Keratinocyte (primary cell): ENCODE measurements at regions not wholly inside any gene's neighbourhood (a gene's known extent, or its start where the extent isn't known, plus 50 kb on each side); places are given as distances from the start of the nearest gene placed in this dataset.

Experiments
- DNase-seq: peaks from one replicate; pipeline ENCODE4 v3.0.0-alpha.2; 2011; ENCODE audit warnings: low read depth, missing footprints, low spot score
- FAIRE-seq: peaks from 2 replicates; lab custom pipeline; 2011; peaks lifted over from hg19 to GRCh38; lab: Jason Lieb, UNC
- H2AFZ ChIP-seq: 2 replicates; pipeline ENCODE4 v1.6.0; 2012; ENCODE audit warnings: low read length, control low read depth, inconsistent platforms; ENCODE audit not compliant: control insufficient read depth
- H3K27ac ChIP-seq: 2 replicates; pipeline ENCODE4 v1.5.1; 2011; ENCODE audit warnings: low read length; ENCODE audit not compliant: control insufficient read depth, insufficient read depth
- H3K27me3 ChIP-seq: 3 replicates; pipeline ENCODE4 v1.6.0; 2011; ENCODE audit warnings: low read length; ENCODE audit not compliant: control insufficient read depth, insufficient read depth; ENCODE audit errors: extremely low read depth
- H3K36me3 ChIP-seq, 2 experiments: 2 replicates in 1 of 2; 3 replicates in 1 of 2; pipeline ENCODE4 v1.5.1; 2011; ENCODE audit warnings: low read length in 2 of 2, mild to moderate bottlenecking in 1 of 2; ENCODE audit not compliant: control insufficient read depth in 2 of 2, insufficient read depth in 2 of 2; ENCODE audit errors: extremely low read depth in 1 of 2
- H3K4me1 ChIP-seq: 3 replicates; pipeline ENCODE4 v1.5.1; 2011; ENCODE audit warnings: low read length; ENCODE audit not compliant: control insufficient read depth, insufficient read depth; ENCODE audit errors: extremely low read depth
- H3K4me2 ChIP-seq: 3 replicates; pipeline ENCODE4 v1.6.0; 2011; ENCODE audit warnings: low read depth, low read length; ENCODE audit not compliant: control insufficient read depth, insufficient read depth; ENCODE audit errors: extremely low read depth
- H3K4me3 ChIP-seq, 3 experiments: fragments of 200-600 bp in 1 of 3; sonication (generic) in 1 of 3; 2 replicates in 2 of 3; 3 replicates in 1 of 3; pipeline ENCODE4 v1.5.1; 2011 to 2016; ENCODE audit warnings: low read length in 3 of 3, mild to moderate bottlenecking in 3 of 3, control low read depth in 2 of 3, inconsistent platforms in 1 of 3, low read depth in 1 of 3, mixed read lengths in 1 of 3, mixed run types in 1 of 3, moderate library complexity in 1 of 3; ENCODE audit not compliant: control insufficient read depth in 2 of 3, insufficient read depth in 2 of 3; ENCODE audit errors: extremely low read depth in 1 of 3
- H3K79me2 ChIP-seq: 2 replicates; pipeline ENCODE4 v1.6.0; 2012; ENCODE audit warnings: low read length; ENCODE audit not compliant: control insufficient read depth, insufficient read depth
- H3K9ac ChIP-seq: 3 replicates; pipeline ENCODE4 v1.6.0; 2011; ENCODE audit warnings: low read length; ENCODE audit not compliant: control insufficient read depth, insufficient read depth; ENCODE audit errors: extremely low read depth
- H3K9me1 ChIP-seq: 3 replicates; pipeline ENCODE4 v1.6.0; 2011; ENCODE audit warnings: low read length; ENCODE audit not compliant: control insufficient read depth, insufficient read depth; ENCODE audit errors: extremely low read depth
- H3K9me3 ChIP-seq: 2 replicates; pipeline ENCODE4 v1.5.1; 2012; ENCODE audit warnings: low read depth, low read length; ENCODE audit not compliant: control insufficient read depth
- H4K20me1 ChIP-seq: 3 replicates; pipeline ENCODE4 v1.6.0; 2011; ENCODE audit warnings: low read length; ENCODE audit not compliant: control insufficient read depth, insufficient read depth; ENCODE audit errors: extremely low read depth
- EZH2 ChIP-seq: IDR thresholded peaks from one replicate; pipeline ENCODE4 v1.6.1; 2012; ENCODE audit warnings: inconsistent platforms, mild to moderate bottlenecking, low read length, moderate library complexity
- dilution Hi-C: fragments of 300-500 bp; cut with MboI; formaldehyde crosslinking; loops from one replicate; pipeline ENCODE4 v1.7.0; 2020; ENCODE audit warnings: low sequenced_read_pairs; ENCODE audit not compliant: extremely low pct_ligation_motif_present
- TF ChIP-seq, protein P1 (sequence below), 3 experiments: IDR thresholded peaks in 1 of 3; conservative IDR thresholded peaks in 1 of 3; optimal IDR thresholded peaks in 1 of 3; 2 replicates in 2 of 3; 3 replicates in 1 of 3; pipeline versions ENCODE3 to v1.5.1; 2011; ENCODE audit warnings: low read length in 3 of 3, mild to moderate bottlenecking in 3 of 3, moderate library complexity in 2 of 3, control low read depth in 1 of 3, inconsistent platforms in 1 of 3; ENCODE audit not compliant: insufficient read depth in 2 of 3; ENCODE audit errors: extremely low read depth in 1 of 3

DNA sequence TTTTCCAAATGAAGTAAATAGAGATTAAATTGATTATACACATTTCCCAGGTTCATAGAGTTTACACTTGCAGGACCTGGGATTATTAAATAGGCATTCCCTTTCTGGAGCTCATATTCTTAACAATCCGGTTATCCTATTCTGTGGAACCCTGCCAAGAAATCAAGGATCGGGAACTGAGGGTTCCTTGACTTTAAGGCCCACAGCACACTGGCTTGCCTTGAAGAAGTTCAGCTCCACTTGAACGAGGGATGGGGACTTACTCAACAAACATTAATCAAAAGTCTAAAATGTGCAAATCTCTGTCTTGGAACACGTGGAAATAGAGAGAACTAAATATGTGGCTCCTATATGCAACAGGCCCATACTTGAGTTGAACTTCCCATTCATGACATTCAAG lies 142.3 kb upstream of the RGPD4 start:
- Histone ChIP-seq H3K4me3 (no peak overlapping the region), H3K36me3 (no peaks in the 10 kb centered on the region)

DNA sequence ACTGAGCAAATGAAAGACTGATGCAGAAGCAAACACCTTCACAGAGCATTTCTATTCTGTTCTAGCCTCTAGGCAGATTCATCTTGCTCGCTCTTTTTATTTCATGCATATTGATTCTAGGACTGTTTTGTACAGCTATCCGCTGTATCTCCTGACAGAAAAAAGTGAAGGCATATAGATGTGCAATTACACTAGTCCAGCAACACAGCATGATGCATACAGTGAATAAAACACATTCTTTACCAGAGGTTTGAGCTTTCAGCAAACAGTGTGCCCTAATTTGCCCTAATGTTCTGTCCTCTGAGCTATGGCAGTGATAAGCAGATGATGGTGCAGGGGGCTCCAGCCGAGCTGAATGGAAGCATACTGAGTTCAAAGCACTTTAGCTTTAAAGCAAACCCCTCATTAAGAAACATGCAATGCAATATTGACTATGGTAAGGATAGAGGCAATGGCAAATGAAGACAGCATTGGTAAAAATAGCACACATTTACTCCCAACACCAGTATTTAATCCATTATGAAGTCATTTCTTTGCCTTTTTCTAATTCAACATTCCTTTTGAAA lies 141.2 kb upstream of the RGPD4 start:
- Histone ChIP-seq H3K4me3 (no peak overlapping the region), H3K36me3 (no peaks in the 10 kb centered on the region), H3K4me1 (no peaks in the 10 kb centered on the region), H4K20me1 (no peaks in the 10 kb centered on the region), H3K27ac (no peak overlapping the region), H3K9ac (no peak overlapping the region), H2AFZ (no peak overlapping the region), H3K9me1 (no peaks in the 10 kb centered on the region), H3K4me2 (no peak overlapping the region), H3K79me2 (no peaks in the 10 kb centered on the region), H3K27me3 (no peaks in the 10 kb centered on the region), H3K9me3 (no peaks in the 10 kb centered on the region)
- TF ChIP-seq EZH2: no peak
- TF ChIP-seq, protein P1, sequence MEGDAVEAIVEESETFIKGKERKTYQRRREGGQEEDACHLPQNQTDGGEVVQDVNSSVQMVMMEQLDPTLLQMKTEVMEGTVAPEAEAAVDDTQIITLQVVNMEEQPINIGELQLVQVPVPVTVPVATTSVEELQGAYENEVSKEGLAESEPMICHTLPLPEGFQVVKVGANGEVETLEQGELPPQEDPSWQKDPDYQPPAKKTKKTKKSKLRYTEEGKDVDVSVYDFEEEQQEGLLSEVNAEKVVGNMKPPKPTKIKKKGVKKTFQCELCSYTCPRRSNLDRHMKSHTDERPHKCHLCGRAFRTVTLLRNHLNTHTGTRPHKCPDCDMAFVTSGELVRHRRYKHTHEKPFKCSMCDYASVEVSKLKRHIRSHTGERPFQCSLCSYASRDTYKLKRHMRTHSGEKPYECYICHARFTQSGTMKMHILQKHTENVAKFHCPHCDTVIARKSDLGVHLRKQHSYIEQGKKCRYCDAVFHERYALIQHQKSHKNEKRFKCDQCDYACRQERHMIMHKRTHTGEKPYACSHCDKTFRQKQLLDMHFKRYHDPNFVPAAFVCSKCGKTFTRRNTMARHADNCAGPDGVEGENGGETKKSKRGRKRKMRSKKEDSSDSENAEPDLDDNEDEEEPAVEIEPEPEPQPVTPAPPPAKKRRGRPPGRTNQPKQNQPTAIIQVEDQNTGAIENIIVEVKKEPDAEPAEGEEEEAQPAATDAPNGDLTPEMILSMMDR (optimal IDR thresholded peaks at IDR 0.05 in 1 of 3, IDR thresholded peaks at IDR 0.05 in 1 of 3, conservative IDR thresholded peaks at IDR 0.05 in 1 of 3; ENCODE audit: extremely low read depth in 1 of 3, insufficient read depth in 2 of 3, low read length in 3 of 3): no peak
- DNase-seq (no peak), FAIRE-seq (no peak)
- dilution Hi-C loops: no loop called here

More for the DNA sequence above, 142.3 kb upstream of the RGPD4 start:
- H3K79me2 ChIP-seq: no peaks in the 10 kb centered on the region
- H3K9ac ChIP-seq: no peak overlapping the region
- H3K9me1 ChIP-seq: no peaks in the 10 kb centered on the region
- H3K4me2 ChIP-seq: no peak overlapping the region
- no peaks in the 10 kb centered on the region for H4K20me1 ChIP-seq
- no peaks in the 10 kb centered on the region for H3K9me3 ChIP-seq
- DNase-seq: no peak
- no peaks in the 10 kb centered on the region for H3K4me1 ChIP-seq
- H2AFZ ChIP-seq: no peak overlapping the region
- no peaks in the 10 kb centered on the region for H3K27me3 ChIP-seq
- dilution Hi-C loops: no loop called here
- no peak for FAIRE-seq
- TF ChIP-seq, protein P1 (optimal IDR thresholded peaks at IDR 0.05 in 1 of 3, IDR thresholded peaks at IDR 0.05 in 1 of 3, conservative IDR thresholded peaks at IDR 0.05 in 1 of 3; ENCODE audit: extremely low read depth in 1 of 3, insufficient read depth in 2 of 3, low read length in 3 of 3): no peak
- TF ChIP-seq EZH2: no peak
- no peak overlapping the region for H3K27ac ChIP-seq
